ENCODE measurements at regions not wholly inside any gene's neighbourhood (a gene's known extent, or its start where the extent isn't known, plus 50 kb on each side); places are given as distances from the start of the nearest gene placed in this dataset.

GRCh38 chr6:1228754-1229191, 83.1 kb upstream of the FOXQ1 start:
- no peak for TF ChIP-seq CTCF (IDR thresholded peaks at IDR 0.05; ENCODE audit: unreplicated experiment)
- DNase-seq = no peak
- Mint-ChIP-seq H3K9me3 (ENCODE audit: low read depth, unreplicated experiment) (peaks cover 3% of the 10 kb centered on the region), H3K4me1 (ENCODE audit: low read depth, unreplicated experiment) (peaks cover 7% of the 10 kb centered on the region), H3K36me3 (ENCODE audit: insufficient read depth, unreplicated experiment) (no peaks in the 10 kb centered on the region), H3K27ac (ENCODE audit: unreplicated experiment) (no peak overlapping the region), H3K4me3 (ENCODE audit: low read depth, unreplicated experiment) (no peak overlapping the region), H3K27me3 (ENCODE audit: unreplicated experiment) (no peaks in the 10 kb centered on the region)
- no TSS peak for BruUV-seq (replicated peaks)
- CTCF ChIA-PET = no interaction called here
- intact Hi-C loops (cut with micrococcal nuclease; ENCODE audit: unreplicated experiment) = no loop called here

- no peaks in the 10 kb centered on the region for H3K27me3 Mint-ChIP-seq (ENCODE audit: unreplicated experiment)
- no TSS peak for BruUV-seq (replicated peaks)
- CTCF ChIA-PET = no interaction called here
Observed at GRCh38 chr6:1227935-1228753, 83.8 kb upstream of the FOXQ1 start.

GRCh38 chr6:1227600-1227934, 84.3 kb upstream of the FOXQ1 start:
- H3K4me1 Mint-ChIP-seq (ENCODE audit: low read depth, unreplicated experiment) = peaks cover 7% of the 10 kb centered on the region
- no TSS peak for BruUV-seq (replicated peaks)
- peaks cover 3% of the 10 kb centered on the region for H3K9me3 Mint-ChIP-seq (ENCODE audit: low read depth, unreplicated experiment)
- DNase-seq = no peak
- TF ChIP-seq CTCF (IDR thresholded peaks at IDR 0.05; ENCODE audit: unreplicated experiment) = no peak
- H3K27me3 Mint-ChIP-seq (ENCODE audit: unreplicated experiment) = no peaks in the 10 kb centered on the region
- H3K36me3 Mint-ChIP-seq (ENCODE audit: insufficient read depth, unreplicated experiment) = no peaks in the 10 kb centered on the region
- H3K4me3 Mint-ChIP-seq (ENCODE audit: low read depth, unreplicated experiment) = no peak overlapping the region
- H3K27ac Mint-ChIP-seq (ENCODE audit: unreplicated experiment) = no peak overlapping the region
- intact Hi-C loops (cut with micrococcal nuclease; ENCODE audit: unreplicated experiment) = no loop called here
- CTCF ChIA-PET = interaction anchor here (1.1 kb wide), 1 partner anchor 15 kb away, joined by 3 read pairs; no protein-coding TSS in a partner anchor

More at GRCh38 chr6:1227935-1228753, 83.8 kb upstream of the FOXQ1 start:
- intact Hi-C loops (cut with micrococcal nuclease; ENCODE audit: unreplicated experiment) = no loop called here
- DNase-seq = no peak
- Mint-ChIP-seq H3K9me3 (ENCODE audit: low read depth, unreplicated experiment) (peaks cover 3% of the 10 kb centered on the region), H3K27ac (ENCODE audit: unreplicated experiment) (no peak overlapping the region), H3K4me3 (ENCODE audit: low read depth, unreplicated experiment) (no peak overlapping the region), H3K36me3 (ENCODE audit: insufficient read depth, unreplicated experiment) (no peaks in the 10 kb centered on the region), H3K4me1 (ENCODE audit: low read depth, unreplicated experiment) (peaks cover 7% of the 10 kb centered on the region)
- no peak for TF ChIP-seq CTCF (IDR thresholded peaks at IDR 0.05; ENCODE audit: unreplicated experiment)

GRCh38 chr6:1226277-1227099, 85.4 kb upstream of the FOXQ1 start:
- H3K9me3 Mint-ChIP-seq (ENCODE audit: low read depth, unreplicated experiment) = peaks cover 3% of the 10 kb centered on the region
- H3K4me3 Mint-ChIP-seq (ENCODE audit: low read depth, unreplicated experiment) = no peak overlapping the region
- CTCF ChIA-PET = interaction anchor here (1.1 kb wide), 1 partner anchor 14 kb away, joined by 3 read pairs; no protein-coding TSS in a partner anchor
- no peak for DNase-seq
- no TSS peak for BruUV-seq (replicated peaks)
- H3K27me3 Mint-ChIP-seq (ENCODE audit: unreplicated experiment) = no peaks in the 10 kb centered on the region
- TF ChIP-seq CTCF (IDR thresholded peaks at IDR 0.05; ENCODE audit: unreplicated experiment) = no peak
- H3K27ac Mint-ChIP-seq (ENCODE audit: unreplicated experiment) = no peak overlapping the region
- intact Hi-C loops (cut with micrococcal nuclease; ENCODE audit: unreplicated experiment) = no loop called here
- no peaks in the 10 kb centered on the region for H3K36me3 Mint-ChIP-seq (ENCODE audit: insufficient read depth, unreplicated experiment)
- peaks cover 7% of the 10 kb centered on the region for H3K4me1 Mint-ChIP-seq (ENCODE audit: low read depth, unreplicated experiment)
